PC-3 (cell line): ENCODE measurements at regions not wholly inside any gene's neighbourhood (a gene's known extent, or its start where the extent isn't known, plus 50 kb on each side); places are given as distances from the start of the nearest gene placed in this dataset.

ENCODE experiments used
- ATAC-seq: fragments of 200-7000 bp; cut with Tn5 transposase; 2 replicates; pipeline ENCODE4 v1.9.1; 2020; ENCODE audit warnings: mild to moderate bottlenecking, moderate library complexity
- BruUV-seq: library from RNA; stranded (reverse); fragments of 400-500 nt; replicated peaks from 2 replicates; lab custom pipeline; 2021; lab: Mats Ljungman, UMichigan
- CTCF ChIA-PET: fragments of 300-600 bp; sonication (Branson Sonifier 250); formaldehyde crosslinking; loops from one replicate; lab custom pipeline; 2022; ENCODE audit warnings: antibody characterized with exemption; lab: Charles Lee
- POLR2A ChIA-PET: fragments of 300-600 bp; sonication (Branson Sonifier 250); formaldehyde crosslinking; loops from one replicate; lab custom pipeline; 2022; ENCODE audit warnings: antibody characterized with exemption; ENCODE audit not compliant: unreplicated experiment; lab: Charles Lee
- DNase-seq: peaks from one replicate; pipeline ENCODE4 v3.0.0-alpha.2; 2015
- H2AFZ ChIP-seq: fragments of 300-600 bp; sonication (generic); 2 replicates; pipeline ENCODE4 v1.6.0; 2016; ENCODE audit warnings: antibody characterized with exemption, low read length
- H3F3A ChIP-seq: fragments of 300-600 bp; sonication (generic); one replicate; pipeline ENCODE4 v1.6.0; 2017; ENCODE audit warnings: antibody characterized with exemption, low read length, control low read depth, mild to moderate bottlenecking; ENCODE audit not compliant: unreplicated experiment
- H3K27ac ChIP-seq: fragments of 300-600 bp; sonication (generic); 2 replicates; pipeline ENCODE4 v1.5.1; 2016; ENCODE audit warnings: mild to moderate bottlenecking, low read length
- H3K27me3 ChIP-seq: fragments of 300-600 bp; sonication (generic); 2 replicates; pipeline ENCODE4 v1.6.1; 2016; ENCODE audit warnings: low read length, mixed read lengths
- H3K36me3 ChIP-seq: fragments of 300-600 bp; sonication (generic); 2 replicates; pipeline ENCODE4 v1.6.1; 2016; ENCODE audit warnings: low read depth, mixed run types, low read length, mixed read lengths
- H3K4me1 ChIP-seq: fragments of 300-600 bp; sonication (generic); 2 replicates; pipeline ENCODE4 v1.5.1; 2016; ENCODE audit warnings: low read length; ENCODE audit not compliant: insufficient read depth
- H3K4me2 ChIP-seq: fragments of 300-600 bp; sonication (generic); 2 replicates; pipeline ENCODE4 v1.6.0; 2016; ENCODE audit warnings: low read length
- H3K4me3 ChIP-seq: fragments of 300-600 bp; sonication (generic); 2 replicates; pipeline ENCODE4 v1.5.1; 2016; ENCODE audit warnings: mild to moderate bottlenecking, low read length, mixed read lengths
- H3K79me2 ChIP-seq: fragments of 300-600 bp; sonication (generic); 2 replicates; pipeline ENCODE4 v1.6.1; 2017; ENCODE audit warnings: low read length, mixed read lengths
- H3K9ac ChIP-seq: fragments of 300-600 bp; sonication (generic); 2 replicates; pipeline ENCODE4 v1.6.0; 2016; ENCODE audit warnings: mild to moderate bottlenecking, low read length
- H3K9me2 ChIP-seq: fragments of 300-600 bp; sonication (generic); replicated peaks from 2 replicates; pipeline ENCODE4 v1.6.1; 2016; ENCODE audit warnings: mixed run types, low read length, mixed read lengths
- H3K9me3 ChIP-seq: fragments of 300-600 bp; sonication (generic); 2 replicates; pipeline ENCODE4 v1.6.1; 2016; ENCODE audit warnings: low read length, mixed read lengths
- H4K20me1 ChIP-seq: fragments of 300-600 bp; sonication (generic); 2 replicates; pipeline ENCODE4 v1.6.1; 2016; ENCODE audit warnings: low read length, mixed read lengths
- CTCF ChIP-seq: fragments of 300-600 bp; sonication (generic); conservative IDR thresholded peaks from 2 replicates; pipeline ENCODE4 v1.5.1; 2017; ENCODE audit warnings: antibody characterized with exemption, low read depth, mild to moderate bottlenecking, low read length
- EZH2 ChIP-seq: fragments of 300-600 bp; sonication (generic); IDR thresholded peaks from one replicate; pipeline ENCODE4 v1.6.1; 2017; ENCODE audit warnings: antibody characterized with exemption, mild to moderate bottlenecking, low read length; ENCODE audit not compliant: unreplicated experiment
- EZH2phosphoT487 ChIP-seq: fragments of 300-600 bp; sonication (generic); IDR thresholded peaks from 2 replicates; pipeline ENCODE4 v1.6.1; 2018; ENCODE audit warnings: mild to moderate bottlenecking, antibody characterized with exemption, low read length, borderline replicate concordance
- intact Hi-C: fragments of 100-400 bp; cut with micrococcal nuclease; formaldehyde crosslinking; loops from 2 replicates; pipeline ENCODE4 v1.9.0; 2023

GRCh38 chr21:19781881-19782652 is 1216.1 kb upstream of the NCAM2 start:
- POLR2A ChIA-PET, result no interaction called here

GRCh38 chr21:19785941-19786340 is 1212.3 kb upstream of the NCAM2 start:
- ChIA-PET CTCF (no interaction called here), POLR2A (no interaction called here)
- Histone ChIP-seq H3K4me2 (no peak overlapping the region), H2AFZ (no peak overlapping the region), H3K4me1 (no peaks in the 10 kb centered on the region), H3K27me3 (no peaks in the 10 kb centered on the region), H3K9ac (no peak overlapping the region), H3K36me3 (no peaks in the 10 kb centered on the region), H3K27ac (no peak overlapping the region), H3K79me2 (no peaks in the 10 kb centered on the region), H4K20me1 (no peaks in the 10 kb centered on the region), H3K9me3 (peaks cover 11% of the 10 kb centered on the region; the same call in 1 of the 2 replicates), H3K4me3 (no peak overlapping the region), H3F3A (no peaks in the 10 kb centered on the region), H3K9me2 (no peaks in the 10 kb centered on the region)
- intact Hi-C loops, result no loop called here
- no peak for TF ChIP-seq EZH2phosphoT487
- TF ChIP-seq EZH2, result no peak
- TF ChIP-seq CTCF, result no peak
- DNase-seq, result no peak
- BruUV-seq, result no TSS peak
- ATAC-seq, result no peak

More at GRCh38 chr21:19781881-19782652, 1216.1 kb upstream of the NCAM2 start:
- ATAC-seq (no peak), DNase-seq (no peak)
- CTCF ChIA-PET, result no interaction called here
- Histone ChIP-seq H3K27ac (no peak overlapping the region), H3K9me3 (peaks cover 11% of the 10 kb centered on the region; the same call in 1 of the 2 replicates), H3K4me1 (no peaks in the 10 kb centered on the region), H3K4me3 (no peak overlapping the region), H3K4me2 (no peak overlapping the region), H2AFZ (no peak overlapping the region), H3K79me2 (no peaks in the 10 kb centered on the region), H3K36me3 (no peaks in the 10 kb centered on the region), H3K9me2 (no peaks in the 10 kb centered on the region), H3K9ac (no peak overlapping the region), H3K27me3 (no peaks in the 10 kb centered on the region), H4K20me1 (no peaks in the 10 kb centered on the region), H3F3A (no peaks in the 10 kb centered on the region)
- intact Hi-C loops, result no loop called here
- no peak for TF ChIP-seq CTCF
- TF ChIP-seq EZH2phosphoT487, result no peak
- TF ChIP-seq EZH2, result no peak
- BruUV-seq, result no TSS peak

GRCh38 chr21:19792004-19792403 is 1206.2 kb upstream of the NCAM2 start:
- intact Hi-C loops, result no loop called here
- H3K36me3 ChIP-seq, result no peaks in the 10 kb centered on the region

More at GRCh38 chr21:19792004-19792403, 1206.2 kb upstream of the NCAM2 start:
- Histone ChIP-seq H3K4me2 (no peak overlapping the region), H3K79me2 (no peaks in the 10 kb centered on the region), H3K9ac (no peak overlapping the region), H3K27ac (no peak overlapping the region), H2AFZ (no peak overlapping the region), H3K9me3 (0 out of 2 replicates have a peak, but pooled peaks cover 4% of the 10 kb centered on the region), H3K27me3 (no peaks in the 10 kb centered on the region), H4K20me1 (no peaks in the 10 kb centered on the region), H3K4me1 (no peaks in the 10 kb centered on the region), H3F3A (no peaks in the 10 kb centered on the region), H3K9me2 (no peaks in the 10 kb centered on the region), H3K4me3 (no peak overlapping the region)
- no TSS peak for BruUV-seq
- ChIA-PET CTCF (no interaction called here), POLR2A (no interaction called here)
- DNase-seq, result no peak
- ATAC-seq, result no peak
- no peak for TF ChIP-seq EZH2phosphoT487
- no peak for TF ChIP-seq EZH2
- TF ChIP-seq CTCF, result no peak
